Activated T-cell treated with anti-CD3 and anti-CD28 coated beads, Interleukin-2, amount 50 U/mL, for 48 hours (primary cell): ENCODE measurements at regions not wholly inside any gene's neighbourhood (a gene's known extent, or its start where the extent isn't known, plus 50 kb on each side); places are given as distances from the start of the nearest gene placed in this dataset.

Source experiments
- DNase-seq, 2 experiments: peaks; one replicate each; pipeline ENCODE4 v3.0.0-alpha.2; 2020

GRCh38 chr3:194073926-194074325, 62.0 kb upstream of the HES1 start:
- DNase-seq = no peak

GRCh38 chr3:194075088-194075615, 60.8 kb upstream of the HES1 start:
- no peak for DNase-seq

GRCh38 chr3:194075802-194076460, 60.0 kb upstream of the HES1 start:
- DNase-seq = no peak

- DNase-seq = no peak
Observed at GRCh38 chr3:194076475-194076874, 59.5 kb upstream of the HES1 start.

GRCh38 chr3:194077602-194078001, 58.3 kb upstream of the HES1 start:
- no peak for DNase-seq

- DNase-seq = no peak
Observed at GRCh38 chr3:194078045-194078821, 57.7 kb upstream of the HES1 start.

- no peak for DNase-seq
Observed at GRCh38 chr3:194079702-194080172, 56.2 kb upstream of the HES1 start.

GRCh38 chr3:194080436-194080835, 55.5 kb upstream of the HES1 start:
- DNase-seq = no peak

- no peak for DNase-seq
Observed at GRCh38 chr3:194080913-194081800, 54.8 kb upstream of the HES1 start.

GRCh38 chr3:194081826-194082225, 54.1 kb upstream of the HES1 start:
- DNase-seq = no peak

GRCh38 chr3:194082743-194083636, 53.0 kb upstream of the HES1 start:
- DNase-seq = no peak

- no peak for DNase-seq
Observed at GRCh38 chr3:194083637-194084224, 52.2 kb upstream of the HES1 start.

- DNase-seq = peak in 1 of 2 experiments; percentile 31
Observed at GRCh38 chr3:194084284-194084683, 51.7 kb upstream of the HES1 start.
